ENCODE measurements at regions not wholly inside any gene's neighbourhood (a gene's known extent, or its start where the extent isn't known, plus 50 kb on each side); places are given as distances from the start of the nearest gene placed in this dataset.

GRCh38 chr5:98997000-98997399 lies 68.2 kb upstream of the CHD1 start:
- DNase-seq (ENCODE audit: low read depth) = no peak
- no peak overlapping the region for H3K4me3 ChIP-seq (ENCODE audit: low read depth, low read length)
- no peak for TF ChIP-seq CTCF (IDR thresholded peaks at IDR 0.05; ENCODE audit: insufficient read depth, low read depth, low read length, missing control alignments)

- TF ChIP-seq CTCF (IDR thresholded peaks at IDR 0.05; ENCODE audit: insufficient read depth, low read depth, low read length, missing control alignments) = no peak
- DNase-seq (ENCODE audit: low read depth) = no peak
- H3K4me3 ChIP-seq (ENCODE audit: low read depth, low read length) = no peak overlapping the region
Measured at GRCh38 chr5:98994611-98995010, 65.8 kb upstream of the CHD1 start.

GRCh38 chr5:98993512-98993911 lies 64.7 kb upstream of the CHD1 start:
- peak; percentile 5 for DNase-seq (ENCODE audit: low read depth)
- no peak overlapping the region for H3K4me3 ChIP-seq (ENCODE audit: low read depth, low read length)
- no peak for TF ChIP-seq CTCF (IDR thresholded peaks at IDR 0.05; ENCODE audit: insufficient read depth, low read depth, low read length, missing control alignments)

- DNase-seq (ENCODE audit: low read depth) = no peak
- H3K4me3 ChIP-seq (ENCODE audit: low read depth, low read length) = no peak overlapping the region
Measured at GRCh38 chr5:98992552-98992951, 63.7 kb upstream of the CHD1 start.

GRCh38 chr5:98989727-98990126 lies 60.9 kb upstream of the CHD1 start:
- no peak for DNase-seq (ENCODE audit: low read depth)
- no peak overlapping the region for H3K4me3 ChIP-seq (ENCODE audit: low read depth, low read length)
- no peak for TF ChIP-seq CTCF (IDR thresholded peaks at IDR 0.05; ENCODE audit: insufficient read depth, low read depth, low read length, missing control alignments)

More at GRCh38 chr5:98992552-98992951, 63.7 kb upstream of the CHD1 start:
- TF ChIP-seq CTCF (IDR thresholded peaks at IDR 0.05; ENCODE audit: insufficient read depth, low read depth, low read length, missing control alignments) = no peak

GRCh38 chr5:98986587-98986986 lies 57.8 kb upstream of the CHD1 start:
- H3K4me3 ChIP-seq (ENCODE audit: low read depth, low read length) = no peak overlapping the region
- DNase-seq (ENCODE audit: low read depth) = no peak
- no peak for TF ChIP-seq CTCF (IDR thresholded peaks at IDR 0.05; ENCODE audit: insufficient read depth, low read depth, low read length, missing control alignments)

GRCh38 chr5:98982880-98983279 lies 54.1 kb upstream of the CHD1 start:
- H3K4me3 ChIP-seq (ENCODE audit: low read depth, low read length) = no peak overlapping the region
- DNase-seq (ENCODE audit: low read depth) = no peak
- no peak for TF ChIP-seq CTCF (IDR thresholded peaks at IDR 0.05; ENCODE audit: insufficient read depth, low read depth, low read length, missing control alignments)
